ENCODE measurements at regions not wholly inside any gene's neighbourhood (a gene's known extent, or its start where the extent isn't known, plus 50 kb on each side); places are given as distances from the start of the nearest gene placed in this dataset.
A peak's percentile ranks its signal among the peaks of the same experiment; 100 is the strongest.

- DNase-seq (ENCODE audit: low spot score), result peak; percentile 5
These were observed 597.5 kb downstream of the SLC4A3 start for GRCh38 chr2:220224691-220225543.

GRCh38 chr2:220226076-220226475 lies 598.6 kb downstream of the SLC4A3 start:
- DNase-seq (ENCODE audit: low spot score), result no peak

GRCh38 chr2:220226546-220226945 lies 599.1 kb downstream of the SLC4A3 start:
- no peak for DNase-seq (ENCODE audit: low spot score)

- DNase-seq (ENCODE audit: low spot score), result no peak
These were observed 600.0 kb downstream of the SLC4A3 start for GRCh38 chr2:220227266-220227920.

- no peak for DNase-seq (ENCODE audit: low spot score)
These were observed 601.0 kb downstream of the SLC4A3 start for GRCh38 chr2:220228310-220229006.

GRCh38 chr2:220240641-220241040 lies 613.2 kb downstream of the SLC4A3 start:
- no peak for DNase-seq (ENCODE audit: low spot score)

- no peak for DNase-seq (ENCODE audit: low spot score)
These were observed 614.0 kb downstream of the SLC4A3 start for GRCh38 chr2:220241423-220241822.

- DNase-seq (ENCODE audit: low spot score), result no peak
These were observed 616.1 kb downstream of the SLC4A3 start for GRCh38 chr2:220243571-220243970.

GRCh38 chr2:220246386-220246785 lies 619.0 kb downstream of the SLC4A3 start:
- no peak for DNase-seq (ENCODE audit: low spot score)

- no peak for DNase-seq (ENCODE audit: low spot score)
These were observed 620.3 kb downstream of the SLC4A3 start for GRCh38 chr2:220247588-220248350.

GRCh38 chr2:220259662-220260061 lies 632.2 kb downstream of the SLC4A3 start:
- DNase-seq (ENCODE audit: low spot score), result no peak

GRCh38 chr2:220263300-220263699 lies 635.9 kb downstream of the SLC4A3 start:
- no peak for DNase-seq (ENCODE audit: low spot score)

GRCh38 chr2:220269367-220269766 lies 641.9 kb downstream of the SLC4A3 start:
- no peak for DNase-seq (ENCODE audit: low spot score)

- no peak for DNase-seq (ENCODE audit: low spot score)
These were observed 643.1 kb downstream of the SLC4A3 start for GRCh38 chr2:220270481-220271070.

- no peak for DNase-seq (ENCODE audit: low spot score)
These were observed 645.2 kb downstream of the SLC4A3 start for GRCh38 chr2:220272656-220273055.

GRCh38 chr2:220273082-220273481 lies 645.7 kb downstream of the SLC4A3 start:
- no peak for DNase-seq (ENCODE audit: low spot score)

GRCh38 chr2:220275454-220275853 lies 648.0 kb downstream of the SLC4A3 start:
- DNase-seq (ENCODE audit: low spot score), result no peak

GRCh38 chr2:220276741-220277444 lies 649.5 kb downstream of the SLC4A3 start:
- no peak for DNase-seq (ENCODE audit: low spot score)

- DNase-seq (ENCODE audit: low spot score), result no peak
These were observed 650.1 kb downstream of the SLC4A3 start for GRCh38 chr2:220277445-220277975.

- no peak for DNase-seq (ENCODE audit: low spot score)
These were observed 650.6 kb downstream of the SLC4A3 start for GRCh38 chr2:220278022-220278421.

GRCh38 chr2:220279372-220279771 lies 651.9 kb downstream of the SLC4A3 start:
- no peak for DNase-seq (ENCODE audit: low spot score)

All from Ammon's horn (tissue), 1 donor.